GM12892 (cell line): ENCODE measurements at regions not wholly inside any gene's neighbourhood (a gene's known extent, or its start where the extent isn't known, plus 50 kb on each side); places are given as distances from the start of the nearest gene placed in this dataset.

Experiments
- POLR2A ChIP-seq: IDR thresholded peaks from 2 replicates; pipeline ENCODE4 v1.6.1; 2011; ENCODE audit warnings: low read depth, low read length, control low read depth
- POLR2AphosphoS5 ChIP-seq: IDR thresholded peaks from 2 replicates; pipeline ENCODE4 v1.6.1; 2011; ENCODE audit warnings: low read depth, low read length, control low read depth
- TAF1 ChIP-seq: IDR thresholded peaks from 2 replicates; pipeline ENCODE4 v1.6.1; 2011; ENCODE audit warnings: low read depth, mild to moderate bottlenecking, control low read depth, low read length, borderline replicate concordance

GRCh38 chrX:98379134-98379533, 1495.4 kb downstream of the RPA4 start:
- TF ChIP-seq POLR2AphosphoS5 (no peak), POLR2A (no peak), TAF1 (no peak)
